Neural progenitor cell (in vitro differentiated cells): ENCODE measurements at regions not wholly inside any gene's neighbourhood (a gene's known extent, or its start where the extent isn't known, plus 50 kb on each side); places are given as distances from the start of the nearest gene placed in this dataset.

Source experiments
- EZH2 ChIP-seq: fragments of 200-600 bp; sonication (generic); IDR thresholded peaks from 2 replicates; pipeline ENCODE4 v1.6.1; 2017; ENCODE audit warnings: antibody characterized with exemption, mild to moderate bottlenecking, moderate library complexity
- EZH2phosphoT487 ChIP-seq: fragments of 200-600 bp; sonication (generic); IDR thresholded peaks from 2 replicates; pipeline ENCODE4 v1.6.1; 2017; ENCODE audit warnings: antibody characterized with exemption
- TF ChIP-seq, protein P1 (sequence below): fragments of 200-600 bp; sonication (generic); IDR thresholded peaks from 2 replicates; pipeline ENCODE4 v1.5.1; 2017; ENCODE audit warnings: antibody characterized with exemption, mild to moderate bottlenecking

DNA sequence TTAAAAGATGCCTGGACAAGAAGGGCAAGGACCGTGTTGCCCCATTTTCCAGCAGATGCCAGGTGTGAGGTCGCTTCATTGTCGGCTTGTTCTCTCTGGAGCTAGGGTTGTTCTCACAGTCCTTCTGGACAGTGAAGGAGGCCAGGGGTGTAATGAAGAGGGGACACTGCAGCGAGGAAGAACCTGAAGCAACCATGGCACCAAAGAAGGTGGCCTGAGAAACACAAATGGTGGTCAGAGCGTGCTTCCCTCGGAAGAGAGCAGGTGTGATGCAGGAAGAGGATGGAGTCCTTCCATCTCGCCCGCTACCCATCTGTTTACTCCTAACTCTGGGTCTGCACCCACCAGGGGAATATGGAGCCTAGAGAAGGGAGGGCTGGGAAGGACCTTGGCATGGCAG is 50.3 kb upstream of the TWIST2 start:
- TF ChIP-seq, protein P1, sequence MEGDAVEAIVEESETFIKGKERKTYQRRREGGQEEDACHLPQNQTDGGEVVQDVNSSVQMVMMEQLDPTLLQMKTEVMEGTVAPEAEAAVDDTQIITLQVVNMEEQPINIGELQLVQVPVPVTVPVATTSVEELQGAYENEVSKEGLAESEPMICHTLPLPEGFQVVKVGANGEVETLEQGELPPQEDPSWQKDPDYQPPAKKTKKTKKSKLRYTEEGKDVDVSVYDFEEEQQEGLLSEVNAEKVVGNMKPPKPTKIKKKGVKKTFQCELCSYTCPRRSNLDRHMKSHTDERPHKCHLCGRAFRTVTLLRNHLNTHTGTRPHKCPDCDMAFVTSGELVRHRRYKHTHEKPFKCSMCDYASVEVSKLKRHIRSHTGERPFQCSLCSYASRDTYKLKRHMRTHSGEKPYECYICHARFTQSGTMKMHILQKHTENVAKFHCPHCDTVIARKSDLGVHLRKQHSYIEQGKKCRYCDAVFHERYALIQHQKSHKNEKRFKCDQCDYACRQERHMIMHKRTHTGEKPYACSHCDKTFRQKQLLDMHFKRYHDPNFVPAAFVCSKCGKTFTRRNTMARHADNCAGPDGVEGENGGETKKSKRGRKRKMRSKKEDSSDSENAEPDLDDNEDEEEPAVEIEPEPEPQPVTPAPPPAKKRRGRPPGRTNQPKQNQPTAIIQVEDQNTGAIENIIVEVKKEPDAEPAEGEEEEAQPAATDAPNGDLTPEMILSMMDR: no peak
- TF ChIP-seq EZH2 (no peak), EZH2phosphoT487 (no peak)
